K562 (cell line): ENCODE measurements at regions not wholly inside any gene's neighbourhood (a gene's known extent, or its start where the extent isn't known, plus 50 kb on each side); places are given as distances from the start of the nearest gene placed in this dataset.

Experiments used
- ATAC-seq: fragments of 200-7000 bp; cut with Tn5 transposase; 3 replicates; pipeline ENCODE4 v1.9.1; 2020; ENCODE audit warnings: moderate library complexity
- BruUV-seq: library from RNA; stranded (reverse); fragments of 400-500 nt; replicated peaks from 2 replicates; lab custom pipeline; 2021; lab: Mats Ljungman, UMichigan
- CTCF ChIA-PET: fragments of 300-600 bp; formaldehyde crosslinking; extraction: SDS; loops from one replicate; lab custom pipeline; 2021; ENCODE audit warnings: low intra/inter-chr PET ratio; lab: Yijun Ruan, JAX
- POLR2A ChIA-PET: fragments of 300-600, 350-650 bp; sonication (Branson Sonifier 250); formaldehyde crosslinking; extraction: SDS; loops from one replicate; lab custom pipeline; 2021; ENCODE audit warnings: antibody characterized with exemption, inconsistent platforms; lab: Yijun Ruan, JAX
- DNase-seq, 4 experiments: peaks; one replicate each; pipeline versions ENCODE4 v3.0.0 to v3.0.0-alpha.2; 2011 to 2018; ENCODE audit warnings: low spot score in 3 of 4, mixed read lengths in 3 of 4; ENCODE audit errors: extremely low read depth in 1 of 4
- FAIRE-seq: peaks from 2 replicates; lab custom pipeline; 2011; peaks lifted over from hg19 to GRCh38; lab: Jason Lieb, UNC
- H2AFZ ChIP-seq: 2 replicates; pipeline ENCODE4 v1.6.0; 2011; ENCODE audit warnings: low read depth, low read length, control low read depth, inconsistent platforms
- H3K27ac ChIP-seq: fragments of 200-600 bp; 3 replicates; pipeline ENCODE4 v1.8.0; 2011; ENCODE audit warnings: low read depth, mild to moderate bottlenecking, control low read depth, inconsistent platforms, low read length, moderate library complexity, mixed read lengths; ENCODE audit errors: extremely low read depth
- H3K27me3 ChIP-seq, 2 experiments: fragments of 300-600 bp in 1 of 2; 2 replicates in 1 of 2; 3 replicates in 1 of 2; pipeline versions ENCODE4 v1.6.0 to v1.8.0; 2011; ENCODE audit warnings: inconsistent platforms in 2 of 2, low read length in 2 of 2, mild to moderate bottlenecking in 1 of 2, mixed read lengths in 1 of 2, moderate library complexity in 1 of 2; ENCODE audit not compliant: control insufficient read depth in 2 of 2, insufficient read depth in 2 of 2
- H3K36me3 ChIP-seq: fragments of 300-600 bp; 3 replicates; pipeline ENCODE4 v1.8.0; 2011; ENCODE audit warnings: mild to moderate bottlenecking, low read length, inconsistent platforms; ENCODE audit not compliant: control insufficient read depth, insufficient read depth
- H3K4me1 ChIP-seq, 2 experiments: fragments of 200-600 bp in 1 of 2; replicated peaks in 1 of 2; 2 replicates in 1 of 2; 3 replicates in 1 of 2; pipeline versions ENCODE4 v1.5.1 to v1.8.0; 2011; ENCODE audit warnings: inconsistent platforms in 2 of 2, low read length in 2 of 2, mild to moderate bottlenecking in 1 of 2, mixed read lengths in 1 of 2, moderate library complexity in 1 of 2; ENCODE audit not compliant: control insufficient read depth in 2 of 2, insufficient read depth in 2 of 2
- H3K4me2 ChIP-seq: 2 replicates; pipeline ENCODE4 v1.6.1; 2011; ENCODE audit warnings: low read length, control low read depth, inconsistent platforms, mixed read lengths; ENCODE audit not compliant: insufficient read depth
- H3K4me3 ChIP-seq: fragments of 200-600 bp; sonication (generic), shearing (Covaris generic); 2 replicates; pipeline ENCODE4 v1.5.1; 2016; ENCODE audit warnings: control low read depth, inconsistent platforms
- H3K79me2 ChIP-seq: fragments of 200-600 bp; 3 replicates; pipeline ENCODE4 v1.8.0; 2011; ENCODE audit warnings: low read length, inconsistent platforms; ENCODE audit not compliant: control insufficient read depth, insufficient read depth
- H3K9ac ChIP-seq, 2 experiments: 2 replicates each; pipeline versions ENCODE4 v1.6.0 to v1.6.1; 2011; ENCODE audit warnings: low read depth in 2 of 2, low read length in 2 of 2, control low read depth in 1 of 2, inconsistent platforms in 1 of 2, mild to moderate bottlenecking in 1 of 2, mixed read lengths in 1 of 2; ENCODE audit not compliant: insufficient read depth in 1 of 2
- H3K9me1 ChIP-seq: one replicate; pipeline ENCODE4 v1.6.0; 2011; ENCODE audit warnings: inconsistent platforms, mild to moderate bottlenecking, low read length, moderate library complexity; ENCODE audit not compliant: control insufficient read depth, insufficient read depth
- H3K9me3 ChIP-seq: replicated peaks from 2 replicates; pipeline ENCODE4 v1.5.1; 2011; ENCODE audit warnings: low read depth, low read length, inconsistent platforms; ENCODE audit not compliant: control insufficient read depth, insufficient read depth
- H4K20me1 ChIP-seq: replicated peaks from 2 replicates; pipeline ENCODE4 v1.6.1; 2011; ENCODE audit warnings: low read length, inconsistent platforms, mixed read lengths; ENCODE audit not compliant: control insufficient read depth, insufficient read depth
- CBX3 ChIP-seq, 2 experiments: IDR thresholded peaks; 1 replicate in 1 of 2; 2 replicates in 1 of 2; pipeline ENCODE4 v1.6.1; 2012; ENCODE audit warnings: inconsistent platforms in 2 of 2, low read length in 2 of 2, borderline replicate concordance in 1 of 2, control low read depth in 1 of 2
- DNMT1 ChIP-seq: fragments of 450-650 bp; IDR thresholded peaks from 2 replicates; pipeline ENCODE4 v1.6.1; 2016; ENCODE audit warnings: antibody characterized with exemption, mild to moderate bottlenecking
- MEF2D ChIP-seq: conservative IDR thresholded peaks from 2 replicates; pipeline ENCODE4 v1.6.1; 2016; ENCODE audit warnings: low read depth, missing genetic modification characterization, missing compliant biosample characterization
- SMC3 ChIP-seq: conservative IDR thresholded peaks from 2 replicates; pipeline ENCODE4 v1.6.1; 2011; ENCODE audit warnings: low read depth, low read length, improper control_type of control experiment; ENCODE audit not compliant: insufficient read depth
- TRIM24 ChIP-seq, 2 experiments: fragments of 450-650 bp; IDR thresholded peaks; 2 replicates each; pipeline ENCODE4 v1.6.1; 2016
- TRIM28 ChIP-seq: fragments of 450-650 bp; IDR thresholded peaks from 2 replicates; pipeline ENCODE4 v1.6.1; 2017
- WHSC1 ChIP-seq: IDR thresholded peaks from one replicate; pipeline ENCODE4 v1.6.1; 2012; ENCODE audit warnings: low read length, control low read depth, inconsistent platforms
- ZEB2 ChIP-seq: fragments of 450-650 bp; IDR thresholded peaks from 2 replicates; pipeline ENCODE4 v1.6.1; 2016
- ZNF175 ChIP-seq: fragments of 200-800 bp; sonication (Bioruptor generic); IDR thresholded peaks from 2 replicates; pipeline ENCODE4 v1.6.1; 2016; ENCODE audit warnings: low read depth, mild to moderate bottlenecking, missing genetic modification characterization, missing compliant biosample characterization
- ZNF583 ChIP-seq: fragments of 250-450 bp; sonication (Bioruptor Pico); IDR thresholded peaks from 2 replicates; pipeline ENCODE4 v1.4.0; 2020
- WGBS: fragments of 100-300 bp; shearing (Covaris generic); methylation state at CpG from one replicate; pipeline ENCODE4 v1.1.6; 2016; ENCODE audit warnings: low coverage, mixed read lengths; ENCODE audit not compliant: insufficient coverage; ENCODE audit errors: missing lambda C conversion rate; 5-methylcytosine and 5-hydroxymethylcytosine counted together
- in situ Hi-C: fragments of 300-500 bp; cut with MboI; formaldehyde crosslinking; loops from 4 replicates; pipeline ENCODE4 v1.15.0; 2018; ENCODE audit warnings: inconsistent platforms, mixed read lengths
- intact Hi-C: fragments of 100-400 bp; cut with micrococcal nuclease; formaldehyde crosslinking; loops from 2 replicates; pipeline ENCODE4 v1.14.2; 2022

- H3K4me2 ChIP-seq = no peak overlapping the region
- no peaks in the 10 kb centered on the region for H3K9me1 ChIP-seq
- in situ Hi-C loops = no loop called here
- no peaks in the 10 kb centered on the region for H3K4me1 ChIP-seq
- H3K27ac ChIP-seq = no peak overlapping the region
- FAIRE-seq (no peak), ATAC-seq (no peak), DNase-seq (no peak)
- H3K79me2 ChIP-seq = no peaks in the 10 kb centered on the region
- ChIA-PET POLR2A (no interaction called here), CTCF (no interaction called here)
- BruUV-seq = no TSS peak
- H3K4me3 ChIP-seq = no peak overlapping the region
- H3K9me3 ChIP-seq = no peaks in the 10 kb centered on the region
- no peak overlapping the region for H2AFZ ChIP-seq
- no peak overlapping the region for H3K9ac ChIP-seq
- intact Hi-C loops = no loop called here
- H3K36me3 ChIP-seq = no peaks in the 10 kb centered on the region
- 29% methylated on average over 2 of the region's 2 CpGs for WGBS
- H3K27me3 ChIP-seq = no peaks in the 10 kb centered on the region
- no peaks in the 10 kb centered on the region for H4K20me1 ChIP-seq
- TF ChIP-seq MEF2D (tag) (no peak), ZEB2 (no peak), ZNF583 (CRISPR knock-in tag) (no peak)
Observed at GRCh38 chr7:84605301-84605700, 410.7 kb upstream of the SEMA3A start.

GRCh38 chr7:84603545-84603944 is 409.0 kb upstream of the SEMA3A start:
- ATAC-seq (no peak), DNase-seq (no peak), FAIRE-seq (no peak)
- no TSS peak for BruUV-seq
- no peak overlapping the region for H3K9ac ChIP-seq
- POLR2A ChIA-PET = no interaction called here
- no peaks in the 10 kb centered on the region for H4K20me1 ChIP-seq
- H3K36me3 ChIP-seq = no peaks in the 10 kb centered on the region
- H3K27ac ChIP-seq = no peak overlapping the region
- 12% methylated on average over 5 of the region's 5 CpGs for WGBS
- H3K9me3 ChIP-seq = no peaks in the 10 kb centered on the region
- no peaks in the 10 kb centered on the region for H3K9me1 ChIP-seq
- no peaks in the 10 kb centered on the region for H3K79me2 ChIP-seq
- CTCF ChIA-PET = no interaction called here
- TF ChIP-seq SMC3 (no peak), TRIM28 (peak; percentile 56; the same call in 1 of the 2 replicates), TRIM24 (IDR thresholded peaks at IDR 0.05) (0 out of 4 replicates have a peak, but pooled peaks of 1 of the 2 experiments have one; percentile 17), ZNF175 (CRISPR knock-in tag) (no peak), CBX3 (IDR thresholded peaks at IDR 0.05; ENCODE audit: borderline replicate concordance in 1 of 2, low read length in 2 of 2) (0 out of 3 replicates have a peak, but pooled peaks of 1 of the 2 experiments have one; percentile 26), DNMT1 (no peak), WHSC1 (no peak)
- in situ Hi-C loops (no loop called here), intact Hi-C loops (no loop called here)
- H3K4me1 ChIP-seq = no peaks in the 10 kb centered on the region
- H3K27me3 ChIP-seq = no peaks in the 10 kb centered on the region
- no peak overlapping the region for H3K4me2 ChIP-seq
- no peak overlapping the region for H3K4me3 ChIP-seq
- H2AFZ ChIP-seq = no peak overlapping the region
